ENCODE measurements at regions not wholly inside any gene's neighbourhood (a gene's known extent, or its start where the extent isn't known, plus 50 kb on each side); places are given as distances from the start of the nearest gene placed in this dataset.

DNA sequence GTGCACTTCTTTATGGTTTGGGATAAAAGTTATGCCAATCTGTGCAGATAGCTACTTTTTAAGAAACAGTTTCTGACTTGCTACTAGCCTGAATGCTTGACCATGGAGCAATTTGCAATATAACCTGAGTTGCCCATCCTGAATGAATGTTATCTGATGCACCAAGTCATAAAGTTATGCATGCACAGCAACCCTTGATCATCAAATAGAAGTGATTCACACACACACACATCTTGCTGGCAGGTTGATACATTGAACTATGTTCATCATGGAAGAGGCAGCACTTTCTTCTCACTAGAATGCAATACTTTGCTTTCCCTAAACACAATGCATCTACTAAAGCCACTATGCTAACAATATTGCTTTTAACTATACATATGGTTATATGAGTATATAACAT, 311.5 kb downstream of the RFC3 start:
- no peak for TF ChIP-seq EZH2 (IDR thresholded peaks at IDR 0.05; ENCODE audit: low read depth)
- TF ChIP-seq, protein P1, sequence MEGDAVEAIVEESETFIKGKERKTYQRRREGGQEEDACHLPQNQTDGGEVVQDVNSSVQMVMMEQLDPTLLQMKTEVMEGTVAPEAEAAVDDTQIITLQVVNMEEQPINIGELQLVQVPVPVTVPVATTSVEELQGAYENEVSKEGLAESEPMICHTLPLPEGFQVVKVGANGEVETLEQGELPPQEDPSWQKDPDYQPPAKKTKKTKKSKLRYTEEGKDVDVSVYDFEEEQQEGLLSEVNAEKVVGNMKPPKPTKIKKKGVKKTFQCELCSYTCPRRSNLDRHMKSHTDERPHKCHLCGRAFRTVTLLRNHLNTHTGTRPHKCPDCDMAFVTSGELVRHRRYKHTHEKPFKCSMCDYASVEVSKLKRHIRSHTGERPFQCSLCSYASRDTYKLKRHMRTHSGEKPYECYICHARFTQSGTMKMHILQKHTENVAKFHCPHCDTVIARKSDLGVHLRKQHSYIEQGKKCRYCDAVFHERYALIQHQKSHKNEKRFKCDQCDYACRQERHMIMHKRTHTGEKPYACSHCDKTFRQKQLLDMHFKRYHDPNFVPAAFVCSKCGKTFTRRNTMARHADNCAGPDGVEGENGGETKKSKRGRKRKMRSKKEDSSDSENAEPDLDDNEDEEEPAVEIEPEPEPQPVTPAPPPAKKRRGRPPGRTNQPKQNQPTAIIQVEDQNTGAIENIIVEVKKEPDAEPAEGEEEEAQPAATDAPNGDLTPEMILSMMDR (conservative IDR thresholded peaks at IDR 0.05): no peak
- no peak overlapping the region for H3K4me3 ChIP-seq
- intact Hi-C loops (cut with micrococcal nuclease; ENCODE audit: unreplicated experiment): no loop called here
- no TSS peak for BruUV-seq (replicated peaks)
- no peaks in the 10 kb centered on the region for H4K20me1 ChIP-seq (ENCODE audit: insufficient read depth)
- H3K36me3 ChIP-seq (ENCODE audit: low read depth): no peaks in the 10 kb centered on the region
- H3K27ac ChIP-seq: no peak overlapping the region
- H3K9me3 ChIP-seq (ENCODE audit: insufficient read depth, low read depth): no peaks in the 10 kb centered on the region
- no peaks in the 10 kb centered on the region for H3K9me2 ChIP-seq (ENCODE audit: insufficient read depth)
- no peaks in the 10 kb centered on the region for H3K79me2 ChIP-seq (ENCODE audit: low read depth)
- no peaks in the 10 kb centered on the region for H3F3A ChIP-seq (ENCODE audit: insufficient read depth, low read depth)
- ChIA-PET POLR2A (ENCODE audit: unreplicated experiment) (no interaction called here), CTCF (no interaction called here)
- no peaks in the 10 kb centered on the region for H3K27me3 ChIP-seq (ENCODE audit: insufficient read depth, low read depth)
- H3K4me1 ChIP-seq (replicated peaks; ENCODE audit: insufficient read depth): no peaks in the 10 kb centered on the region; the same call in 1 of the 2 replicates
- no peak overlapping the region for H3K4me2 ChIP-seq
- no peak for DNase-seq
- no peak overlapping the region for H2AFZ ChIP-seq

DNA sequence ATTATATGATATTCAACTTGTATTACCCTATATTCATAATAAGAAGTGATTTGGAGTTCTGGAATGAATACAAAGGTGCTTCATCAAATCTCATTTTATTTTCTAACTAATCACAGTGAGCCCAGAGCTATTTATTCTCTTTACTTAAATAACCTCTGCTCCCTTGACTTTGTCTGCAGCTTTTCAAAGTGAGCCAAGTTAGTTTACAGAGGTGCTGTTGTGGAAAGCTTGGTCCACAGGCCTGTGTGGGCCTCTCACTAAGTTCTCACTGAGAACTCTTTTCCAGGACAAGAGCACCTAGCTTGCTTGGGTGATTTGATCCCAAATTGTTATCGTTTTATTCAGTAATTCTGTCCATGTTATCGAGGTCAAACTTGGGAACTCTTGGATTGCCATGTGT, 319.3 kb downstream of the RFC3 start:
- no peak overlapping the region for H3K27ac ChIP-seq
- H3K4me3 ChIP-seq: no peak overlapping the region
- H3K79me2 ChIP-seq (ENCODE audit: low read depth): no peaks in the 10 kb centered on the region
- H3K4me1 ChIP-seq (replicated peaks; ENCODE audit: insufficient read depth): no peaks in the 10 kb centered on the region
- no peak overlapping the region for H2AFZ ChIP-seq
- POLR2A ChIA-PET (ENCODE audit: unreplicated experiment): no interaction called here
- intact Hi-C loops (cut with micrococcal nuclease; ENCODE audit: unreplicated experiment): no loop called here
- no peak overlapping the region for H3K4me2 ChIP-seq
- TF ChIP-seq EZH2 (IDR thresholded peaks at IDR 0.05; ENCODE audit: low read depth): no peak
- TF ChIP-seq, protein P1 (conservative IDR thresholded peaks at IDR 0.05): no peak
- H3F3A ChIP-seq (ENCODE audit: insufficient read depth, low read depth): no peaks in the 10 kb centered on the region
- H4K20me1 ChIP-seq (ENCODE audit: insufficient read depth): no peaks in the 10 kb centered on the region
- no peaks in the 10 kb centered on the region for H3K27me3 ChIP-seq (ENCODE audit: insufficient read depth, low read depth)
- no TSS peak for BruUV-seq (replicated peaks)
- no peaks in the 10 kb centered on the region for H3K9me2 ChIP-seq (ENCODE audit: insufficient read depth)
- CTCF ChIA-PET: no interaction called here
- no peaks in the 10 kb centered on the region for H3K36me3 ChIP-seq (ENCODE audit: low read depth)
- DNase-seq: no peak
- H3K9me3 ChIP-seq (ENCODE audit: insufficient read depth, low read depth): no peaks in the 10 kb centered on the region

DNA sequence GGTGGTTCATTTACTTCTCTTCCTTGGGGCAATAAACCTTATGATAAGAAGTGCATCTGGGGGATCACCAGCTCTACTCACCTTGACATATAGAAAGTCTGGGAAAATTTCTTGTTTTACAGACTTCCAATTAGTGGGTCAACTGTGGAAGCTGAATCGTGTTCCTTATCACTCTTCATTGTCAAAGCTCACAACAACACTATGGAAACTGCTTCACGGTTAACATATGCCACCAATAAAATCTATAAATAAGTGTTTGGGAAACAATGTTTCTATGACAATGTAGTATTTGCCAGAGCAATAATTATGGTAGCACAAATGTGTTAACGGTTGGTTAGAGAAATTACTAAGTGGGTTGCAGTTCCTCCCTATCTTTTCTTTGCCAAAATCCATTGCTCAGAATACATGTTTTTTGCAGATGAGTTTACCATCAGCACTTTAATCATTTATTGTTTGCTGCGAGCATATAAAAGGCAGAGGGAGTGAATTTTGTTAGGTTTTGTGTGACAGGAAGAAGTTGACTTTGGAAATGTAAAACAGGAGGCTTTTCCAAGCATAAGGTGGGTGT, 321.8 kb downstream of the RFC3 start:
- no peak for TF ChIP-seq EZH2 (IDR thresholded peaks at IDR 0.05; ENCODE audit: low read depth)
- TF ChIP-seq, protein P1 (conservative IDR thresholded peaks at IDR 0.05): no peak
- Histone ChIP-seq H4K20me1 (ENCODE audit: insufficient read depth) (no peaks in the 10 kb centered on the region), H3K27me3 (ENCODE audit: insufficient read depth, low read depth) (no peaks in the 10 kb centered on the region), H3K27ac (no peak overlapping the region), H2AFZ (no peak overlapping the region), H3F3A (ENCODE audit: insufficient read depth, low read depth) (no peaks in the 10 kb centered on the region), H3K9me2 (ENCODE audit: insufficient read depth) (no peaks in the 10 kb centered on the region), H3K9me3 (ENCODE audit: insufficient read depth, low read depth) (no peaks in the 10 kb centered on the region), H3K4me1 (replicated peaks; ENCODE audit: insufficient read depth) (no peaks in the 10 kb centered on the region), H3K4me2 (no peak overlapping the region), H3K79me2 (ENCODE audit: low read depth) (no peaks in the 10 kb centered on the region), H3K36me3 (ENCODE audit: low read depth) (no peaks in the 10 kb centered on the region), H3K4me3 (no peak overlapping the region)
- intact Hi-C loops (cut with micrococcal nuclease; ENCODE audit: unreplicated experiment): no loop called here
- no peak for DNase-seq
- BruUV-seq (replicated peaks): no TSS peak
- POLR2A ChIA-PET (ENCODE audit: unreplicated experiment): no interaction called here
- CTCF ChIA-PET: no interaction called here
